ENCODE measurements at regions not wholly inside any gene's neighbourhood (a gene's known extent, or its start where the extent isn't known, plus 50 kb on each side); places are given as distances from the start of the nearest gene placed in this dataset.
"Not testable (repeated sequence)": the region's sequence is repeated elsewhere in the genome, so short reads cannot be mapped to it uniquely, and the experiment has no call there.

- Histone ChIP-seq H3K27me3 (ENCODE audit: insufficient read depth, poor library complexity, severe bottlenecking) (no peaks in the 10 kb centered on the region), H3K27ac (ENCODE audit: poor library complexity, severe bottlenecking) (peak overlapping the region; percentile 73), H3K9me3 (ENCODE audit: severe bottlenecking) (no peaks in the 10 kb centered on the region), H3K4me1 (ENCODE audit: insufficient read depth, poor library complexity, severe bottlenecking) (peaks cover 34% of the 10 kb centered on the region), H3K4me3 (ENCODE audit: severe bottlenecking) (no peak overlapping the region), H3K36me3 (ENCODE audit: low read depth) (no peaks in the 10 kb centered on the region)
- DNase-seq (ENCODE audit: low spot score) (no peak), ATAC-seq (ENCODE audit: low read depth) (no peak)
- TF ChIP-seq CTCF (IDR thresholded peaks at IDR 0.05; ENCODE audit: poor library complexity, severe bottlenecking) = no peak
Observed at GRCh38 chr5:166724284-166724683, 1567.2 kb upstream of the WWC1 start.

GRCh38 chr5:166725593-166725992, 1565.9 kb upstream of the WWC1 start:
- Histone ChIP-seq H3K27ac (ENCODE audit: poor library complexity, severe bottlenecking) (no peak overlapping the region), H3K4me3 (ENCODE audit: severe bottlenecking) (no peak overlapping the region), H3K27me3 (ENCODE audit: insufficient read depth, poor library complexity, severe bottlenecking) (no peaks in the 10 kb centered on the region), H3K4me1 (ENCODE audit: insufficient read depth, poor library complexity, severe bottlenecking) (peaks cover 26% of the 10 kb centered on the region), H3K36me3 (ENCODE audit: low read depth) (no peaks in the 10 kb centered on the region), H3K9me3 (ENCODE audit: severe bottlenecking) (no peaks in the 10 kb centered on the region)
- TF ChIP-seq CTCF (IDR thresholded peaks at IDR 0.05; ENCODE audit: poor library complexity, severe bottlenecking) = no peak
- DNase-seq (ENCODE audit: low spot score) (no peak), ATAC-seq (ENCODE audit: low read depth) (no peak)

- H3K4me3 ChIP-seq (ENCODE audit: severe bottlenecking) = no peak overlapping the region
- H3K27me3 ChIP-seq (ENCODE audit: insufficient read depth, poor library complexity, severe bottlenecking) = no peaks in the 10 kb centered on the region
- H3K4me1 ChIP-seq (ENCODE audit: insufficient read depth, poor library complexity, severe bottlenecking) = peaks cover 26% of the 10 kb centered on the region
- no peak for TF ChIP-seq CTCF (IDR thresholded peaks at IDR 0.05; ENCODE audit: poor library complexity, severe bottlenecking)
- no peaks in the 10 kb centered on the region for H3K36me3 ChIP-seq (ENCODE audit: low read depth)
- H3K27ac ChIP-seq (ENCODE audit: poor library complexity, severe bottlenecking) = no peak overlapping the region
- H3K9me3 ChIP-seq (ENCODE audit: severe bottlenecking) = no peaks in the 10 kb centered on the region
- no peak for DNase-seq (ENCODE audit: low spot score)
- no peak for ATAC-seq (ENCODE audit: low read depth)
Observed at GRCh38 chr5:166726406-166726805, 1565.0 kb upstream of the WWC1 start.

- not testable (repeated sequence) for ATAC-seq (ENCODE audit: low read depth); H3K27me3 ChIP-seq (ENCODE audit: insufficient read depth, poor library complexity, severe bottlenecking); H3K27ac ChIP-seq (ENCODE audit: poor library complexity, severe bottlenecking); H3K9me3 ChIP-seq (ENCODE audit: severe bottlenecking); DNase-seq (ENCODE audit: low spot score); H3K4me3 ChIP-seq (ENCODE audit: severe bottlenecking); H3K36me3 ChIP-seq (ENCODE audit: low read depth); H3K4me1 ChIP-seq (ENCODE audit: insufficient read depth, poor library complexity, severe bottlenecking)
Observed at GRCh38 chr5:166742951-166743350, 1548.5 kb upstream of the WWC1 start.

GRCh38 chr5:166746506-166746905, 1544.9 kb upstream of the WWC1 start:
- H3K4me1 ChIP-seq (ENCODE audit: insufficient read depth, poor library complexity, severe bottlenecking) = no peaks in the 10 kb centered on the region
- H3K9me3 ChIP-seq (ENCODE audit: severe bottlenecking) = no peaks in the 10 kb centered on the region
- no peak overlapping the region for H3K4me3 ChIP-seq (ENCODE audit: severe bottlenecking)
- H3K36me3 ChIP-seq (ENCODE audit: low read depth) = no peaks in the 10 kb centered on the region
- no peak for ATAC-seq (ENCODE audit: low read depth)
- DNase-seq (ENCODE audit: low spot score) = no peak
- no peak overlapping the region for H3K27ac ChIP-seq (ENCODE audit: poor library complexity, severe bottlenecking)
- no peaks in the 10 kb centered on the region for H3K27me3 ChIP-seq (ENCODE audit: insufficient read depth, poor library complexity, severe bottlenecking)
- no peak for TF ChIP-seq CTCF (IDR thresholded peaks at IDR 0.05; ENCODE audit: poor library complexity, severe bottlenecking)
